ENCODE measurements at regions not wholly inside any gene's neighbourhood (a gene's known extent, or its start where the extent isn't known, plus 50 kb on each side); places are given as distances from the start of the nearest gene placed in this dataset.
A peak's percentile ranks its signal among the peaks of the same experiment; 100 is the strongest.
"Not testable (repeated sequence)": the region's sequence is repeated elsewhere in the genome, so short reads cannot be mapped to it uniquely, and the experiment has no call there.

- H3K27ac ChIP-seq (ENCODE audit: low read depth, low read length): no peak overlapping the region
- no peaks in the 10 kb centered on the region for H3K9me3 ChIP-seq (ENCODE audit: low read length)
- Mint-ChIP-seq H3K36me3 (no peaks in the 10 kb centered on the region), H3K27ac (no peak overlapping the region), H3K4me3 (no peak overlapping the region), H3K9me3 (peaks cover 5 to 37% (median 10%) of the 10 kb centered on the region in 5 donors), H3K4me1 (no peaks in the 10 kb centered on the region), H3K27me3 (no peaks in the 10 kb centered on the region)
- ChIA-PET CTCF (no interaction called here), POLR2A (no interaction called here)
- H3K36me3 ChIP-seq (ENCODE audit: insufficient read depth, low read length): no peaks in the 10 kb centered on the region
- H3K4me1 ChIP-seq (ENCODE audit: insufficient read depth, low read length): no peaks in the 10 kb centered on the region
- no peaks in the 10 kb centered on the region for H3K27me3 ChIP-seq (ENCODE audit: insufficient read depth, low read length, poor library complexity, severe bottlenecking)
- H3K4me3 ChIP-seq (ENCODE audit: low read length): no peak overlapping the region
- DNase-seq: no peak
These were observed 227.4 kb upstream of the COBL start for GRCh38 chr7:51543801-51544553.

DNA sequence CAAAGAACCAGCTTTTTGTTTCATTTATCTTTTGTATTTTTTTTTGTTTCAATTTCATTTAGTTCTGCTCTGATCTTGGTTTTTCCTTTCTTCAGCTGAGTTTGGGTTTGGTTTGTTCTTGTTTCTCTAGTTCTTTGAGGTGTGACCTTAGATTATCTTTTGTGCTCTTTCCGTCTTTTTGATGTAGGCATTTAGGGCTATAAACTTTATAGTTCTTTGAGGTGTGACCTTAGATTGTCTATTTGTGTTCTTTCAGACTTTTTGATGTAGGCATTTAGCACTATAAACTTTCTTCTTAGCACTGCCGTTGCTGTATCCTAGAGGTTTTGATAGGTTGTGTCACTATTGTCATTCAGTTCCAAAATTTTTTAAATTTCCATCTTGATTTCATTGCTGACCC, 224.3 kb upstream of the COBL start:
- H3K4me1 ChIP-seq (ENCODE audit: insufficient read depth, low read length); CTCF ChIA-PET; H3K27me3 Mint-ChIP-seq; H3K4me1 Mint-ChIP-seq; H3K27me3 ChIP-seq (ENCODE audit: insufficient read depth, low read length, poor library complexity, severe bottlenecking); DNase-seq; H3K27ac ChIP-seq (ENCODE audit: low read depth, low read length); POLR2A ChIA-PET; H3K27ac Mint-ChIP-seq; H3K36me3 Mint-ChIP-seq; H3K4me3 Mint-ChIP-seq; H3K9me3 ChIP-seq (ENCODE audit: low read length); H3K36me3 ChIP-seq (ENCODE audit: insufficient read depth, low read length); H3K4me3 ChIP-seq (ENCODE audit: low read length): not testable (repeated sequence)
- peaks cover 5 to 30% (median 9%) of the 10 kb centered on the region in 5 donors for H3K9me3 Mint-ChIP-seq

DNA sequence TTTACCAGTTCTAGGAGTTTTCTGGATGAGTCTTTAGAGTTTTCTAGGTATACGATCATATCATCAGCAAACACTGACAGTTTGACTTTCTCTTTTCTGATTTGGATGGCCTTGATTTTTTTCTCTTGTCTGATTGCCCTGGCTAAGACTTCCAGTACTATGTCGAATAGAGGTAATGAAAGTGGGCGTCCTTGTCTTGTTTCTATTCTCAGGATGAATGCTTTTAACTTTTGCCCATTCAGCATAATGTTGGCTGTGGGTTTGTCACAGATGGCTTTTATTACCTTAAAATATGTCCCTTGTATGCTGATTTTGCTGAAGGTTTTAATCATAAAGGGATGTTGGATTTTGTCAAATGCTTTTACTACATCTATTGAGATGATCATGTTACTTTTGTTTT, 223.2 kb upstream of the COBL start:
- ChIA-PET POLR2A (no interaction called here), CTCF (no interaction called here)
- H3K4me3 ChIP-seq (ENCODE audit: low read length): no peak overlapping the region
- H3K9me3 ChIP-seq (ENCODE audit: low read length): no peaks in the 10 kb centered on the region
- Mint-ChIP-seq H3K36me3 (no peaks in the 10 kb centered on the region), H3K27me3 (no peaks in the 10 kb centered on the region), H3K9me3 (peaks cover 5 to 24% (median 9%) of the 10 kb centered on the region in 5 donors), H3K4me1 (no peaks in the 10 kb centered on the region), H3K4me3 (no peak overlapping the region), H3K27ac (no peak overlapping the region)
- no peaks in the 10 kb centered on the region for H3K36me3 ChIP-seq (ENCODE audit: insufficient read depth, low read length)
- DNase-seq: no peak
- H3K27me3 ChIP-seq (ENCODE audit: insufficient read depth, low read length, poor library complexity, severe bottlenecking): no peaks in the 10 kb centered on the region
- no peaks in the 10 kb centered on the region for H3K4me1 ChIP-seq (ENCODE audit: insufficient read depth, low read length)
- no peak overlapping the region for H3K27ac ChIP-seq (ENCODE audit: low read depth, low read length)

DNA sequence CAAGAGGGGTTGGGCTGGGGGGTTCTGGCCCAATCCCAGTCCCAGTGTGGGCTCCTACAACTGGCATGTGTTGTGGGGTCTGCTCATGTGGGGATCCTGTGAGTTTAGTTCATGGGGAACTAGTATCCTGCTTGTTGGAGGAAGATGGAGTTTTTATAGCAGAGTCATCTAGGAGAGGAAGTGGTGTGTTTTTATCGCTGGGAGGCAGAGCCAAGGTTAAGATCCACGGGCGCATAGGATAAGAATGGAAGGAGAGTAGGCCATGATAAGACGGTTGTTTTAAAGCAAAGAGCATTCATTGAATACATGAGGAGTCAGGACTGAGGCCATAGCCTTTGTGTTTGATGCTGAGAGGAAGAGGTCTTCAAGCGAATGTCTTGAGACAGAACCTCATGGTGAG, 211.6 kb upstream of the COBL start:
- no peaks in the 10 kb centered on the region for H3K4me1 ChIP-seq (ENCODE audit: insufficient read depth, low read length)
- no peaks in the 10 kb centered on the region for H3K4me1 Mint-ChIP-seq
- peaks cover 0 to 11% (median 4%) of the 10 kb centered on the region in 5 donors for H3K9me3 Mint-ChIP-seq
- H3K4me3 ChIP-seq (ENCODE audit: low read length): no peak overlapping the region
- H3K27me3 ChIP-seq (ENCODE audit: insufficient read depth, low read length, poor library complexity, severe bottlenecking): no peaks in the 10 kb centered on the region
- no peak overlapping the region for H3K4me3 Mint-ChIP-seq
- H3K36me3 Mint-ChIP-seq: no peaks in the 10 kb centered on the region
- no peaks in the 10 kb centered on the region for H3K27me3 Mint-ChIP-seq
- H3K36me3 ChIP-seq (ENCODE audit: insufficient read depth, low read length): no peaks in the 10 kb centered on the region
- CTCF ChIA-PET: no interaction called here
- H3K27ac Mint-ChIP-seq: peak overlapping the region in 1 of 8 donors; percentile 51
- DNase-seq: no peak
- POLR2A ChIA-PET: no interaction called here
- H3K9me3 ChIP-seq (ENCODE audit: low read length): no peaks in the 10 kb centered on the region
- no peak overlapping the region for H3K27ac ChIP-seq (ENCODE audit: low read depth, low read length)

DNA sequence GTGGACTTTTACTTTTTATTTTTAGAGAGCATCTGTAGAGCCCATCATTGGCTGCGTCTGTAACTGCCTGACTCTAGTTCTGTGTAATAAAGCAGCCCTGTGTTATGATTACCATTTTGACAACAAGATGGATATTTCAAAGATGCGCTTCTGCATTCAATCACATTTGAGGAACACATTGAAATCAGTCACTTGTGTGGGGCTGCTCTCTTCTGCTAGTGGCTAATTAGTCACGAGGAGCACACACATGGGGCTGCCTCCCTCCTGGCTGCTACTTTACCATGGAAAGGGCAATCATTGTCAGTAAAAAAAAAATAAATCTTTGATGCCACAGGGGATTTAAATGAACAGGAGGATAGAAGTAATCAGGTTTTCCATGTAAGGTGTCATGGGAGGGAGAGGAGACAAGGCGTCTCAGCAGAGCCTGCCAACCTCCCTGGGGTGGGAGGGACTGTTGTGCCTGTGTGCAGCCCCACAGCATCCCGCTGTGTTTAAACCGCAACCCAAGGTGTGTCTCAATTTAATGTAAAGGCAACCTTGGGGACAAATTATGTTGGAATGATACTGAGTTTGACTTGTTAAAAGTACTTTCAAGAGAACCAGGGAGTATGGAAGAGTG, 205.2 kb upstream of the COBL start:
- Mint-ChIP-seq H3K27me3 (no peaks in the 10 kb centered on the region), H3K36me3 (no peaks in the 10 kb centered on the region), H3K9me3 (peaks cover 0 to 10% (median 5%) of the 10 kb centered on the region in 5 donors), H3K27ac (no peak overlapping the region), H3K4me1 (no peaks in the 10 kb centered on the region), H3K4me3 (no peak overlapping the region)
- DNase-seq: no peak
- Histone ChIP-seq H3K36me3 (ENCODE audit: insufficient read depth, low read length) (no peaks in the 10 kb centered on the region), H3K27ac (ENCODE audit: low read depth, low read length) (no peak overlapping the region), H3K9me3 (ENCODE audit: low read length) (no peaks in the 10 kb centered on the region), H3K4me1 (ENCODE audit: insufficient read depth, low read length) (no peaks in the 10 kb centered on the region), H3K4me3 (ENCODE audit: low read length) (no peak overlapping the region), H3K27me3 (ENCODE audit: insufficient read depth, low read length, poor library complexity, severe bottlenecking) (no peaks in the 10 kb centered on the region)
- ChIA-PET CTCF (no interaction called here), POLR2A (no interaction called here)

- Mint-ChIP-seq H3K36me3 (no peaks in the 10 kb centered on the region), H3K4me1 (no peaks in the 10 kb centered on the region), H3K27me3 (no peaks in the 10 kb centered on the region), H3K4me3 (no peak overlapping the region), H3K27ac (no peak overlapping the region), H3K9me3 (peaks cover 0 to 10% (median 5%) of the 10 kb centered on the region in 5 donors)
- Histone ChIP-seq H3K4me1 (ENCODE audit: insufficient read depth, low read length) (no peaks in the 10 kb centered on the region), H3K27me3 (ENCODE audit: insufficient read depth, low read length, poor library complexity, severe bottlenecking) (no peaks in the 10 kb centered on the region), H3K4me3 (ENCODE audit: low read length) (no peak overlapping the region), H3K36me3 (ENCODE audit: insufficient read depth, low read length) (no peaks in the 10 kb centered on the region), H3K9me3 (ENCODE audit: low read length) (no peaks in the 10 kb centered on the region), H3K27ac (ENCODE audit: low read depth, low read length) (no peak overlapping the region)
- ChIA-PET CTCF (no interaction called here), POLR2A (no interaction called here)
- DNase-seq: no peak
These were observed 204.4 kb upstream of the COBL start for GRCh38 chr7:51521054-51521453.

GRCh38 chr7:51518646-51519045, 202.0 kb upstream of the COBL start:
- H3K36me3 Mint-ChIP-seq: no peaks in the 10 kb centered on the region
- Histone ChIP-seq H3K27ac (ENCODE audit: low read depth, low read length) (no peak overlapping the region), H3K4me3 (ENCODE audit: low read length) (no peak overlapping the region), H3K36me3 (ENCODE audit: insufficient read depth, low read length) (no peaks in the 10 kb centered on the region), H3K4me1 (ENCODE audit: insufficient read depth, low read length) (no peaks in the 10 kb centered on the region), H3K27me3 (ENCODE audit: insufficient read depth, low read length, poor library complexity, severe bottlenecking) (no peaks in the 10 kb centered on the region), H3K9me3 (ENCODE audit: low read length) (no peaks in the 10 kb centered on the region)
- H3K9me3 Mint-ChIP-seq: peaks cover 4 to 13% (median 7%) of the 10 kb centered on the region in 5 donors
- H3K4me1 Mint-ChIP-seq: no peaks in the 10 kb centered on the region
- ChIA-PET CTCF (no interaction called here), POLR2A (no interaction called here)
- no peak overlapping the region for H3K4me3 Mint-ChIP-seq
- H3K27me3 Mint-ChIP-seq: no peaks in the 10 kb centered on the region
- no peak for DNase-seq
- H3K27ac Mint-ChIP-seq: no peak overlapping the region

GRCh38 chr7:51517187-51517586, 200.6 kb upstream of the COBL start:
- no peak overlapping the region for H3K27ac Mint-ChIP-seq
- H3K27ac ChIP-seq (ENCODE audit: low read depth, low read length): no peak overlapping the region
- H3K4me1 ChIP-seq (ENCODE audit: insufficient read depth, low read length): no peaks in the 10 kb centered on the region
- no peaks in the 10 kb centered on the region for H3K9me3 ChIP-seq (ENCODE audit: low read length)
- H3K36me3 Mint-ChIP-seq: no peaks in the 10 kb centered on the region
- no peaks in the 10 kb centered on the region for H3K4me1 Mint-ChIP-seq
- DNase-seq: no peak
- ChIA-PET POLR2A (no interaction called here), CTCF (no interaction called here)
- H3K4me3 ChIP-seq (ENCODE audit: low read length): no peak overlapping the region
- H3K27me3 Mint-ChIP-seq: no peaks in the 10 kb centered on the region
- no peaks in the 10 kb centered on the region for H3K36me3 ChIP-seq (ENCODE audit: insufficient read depth, low read length)
- peaks cover 3 to 10% (median 7%) of the 10 kb centered on the region in 5 donors for H3K9me3 Mint-ChIP-seq
- H3K4me3 Mint-ChIP-seq: no peak overlapping the region
- no peaks in the 10 kb centered on the region for H3K27me3 ChIP-seq (ENCODE audit: insufficient read depth, low read length, poor library complexity, severe bottlenecking)

All from CD8-positive, alpha-beta memory T cell (primary cell).